ENCODE measurements at regions not wholly inside any gene's neighbourhood (a gene's known extent, or its start where the extent isn't known, plus 50 kb on each side); places are given as distances from the start of the nearest gene placed in this dataset.
"Not testable (repeated sequence)": the region's sequence is repeated elsewhere in the genome, so short reads cannot be mapped to it uniquely, and the experiment has no call there.

DNA sequence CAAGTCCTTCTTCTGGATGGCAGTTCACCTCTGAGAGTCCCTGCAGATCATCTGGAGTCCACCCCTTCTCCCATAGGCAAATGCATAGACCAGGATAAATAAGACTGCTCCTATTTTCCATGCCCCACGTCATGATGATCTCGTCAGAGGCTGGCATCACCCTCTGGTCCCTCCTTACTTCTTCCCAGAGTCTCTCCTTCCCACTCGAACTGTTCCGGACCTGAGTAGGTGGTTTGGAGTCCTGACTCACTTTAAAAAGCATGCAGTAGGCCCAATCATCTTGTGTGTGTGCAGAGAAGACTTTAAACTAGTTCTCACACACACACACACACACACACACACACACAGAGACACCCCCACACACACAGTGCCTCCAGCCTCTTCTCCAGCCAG lies 72.0 kb downstream of the SOX9 start:
- DNase-seq (no peak), ATAC-seq (ENCODE audit: insufficient read depth, low FRiP score) (no peak)
- TF ChIP-seq, protein P1, sequence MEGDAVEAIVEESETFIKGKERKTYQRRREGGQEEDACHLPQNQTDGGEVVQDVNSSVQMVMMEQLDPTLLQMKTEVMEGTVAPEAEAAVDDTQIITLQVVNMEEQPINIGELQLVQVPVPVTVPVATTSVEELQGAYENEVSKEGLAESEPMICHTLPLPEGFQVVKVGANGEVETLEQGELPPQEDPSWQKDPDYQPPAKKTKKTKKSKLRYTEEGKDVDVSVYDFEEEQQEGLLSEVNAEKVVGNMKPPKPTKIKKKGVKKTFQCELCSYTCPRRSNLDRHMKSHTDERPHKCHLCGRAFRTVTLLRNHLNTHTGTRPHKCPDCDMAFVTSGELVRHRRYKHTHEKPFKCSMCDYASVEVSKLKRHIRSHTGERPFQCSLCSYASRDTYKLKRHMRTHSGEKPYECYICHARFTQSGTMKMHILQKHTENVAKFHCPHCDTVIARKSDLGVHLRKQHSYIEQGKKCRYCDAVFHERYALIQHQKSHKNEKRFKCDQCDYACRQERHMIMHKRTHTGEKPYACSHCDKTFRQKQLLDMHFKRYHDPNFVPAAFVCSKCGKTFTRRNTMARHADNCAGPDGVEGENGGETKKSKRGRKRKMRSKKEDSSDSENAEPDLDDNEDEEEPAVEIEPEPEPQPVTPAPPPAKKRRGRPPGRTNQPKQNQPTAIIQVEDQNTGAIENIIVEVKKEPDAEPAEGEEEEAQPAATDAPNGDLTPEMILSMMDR (IDR thresholded peaks at IDR 0.05; ENCODE audit: control extremely low read depth, extremely low read depth), result no peak
- no peaks in the 10 kb centered on the region for H3K27me3 ChIP-seq (ENCODE audit: control insufficient read depth in 3 of 3, insufficient read depth in 3 of 3, low read length in 2 of 3)
- 81 to 82% methylated on average over 4 of the region's 4 CpGs for WGBS, 2 donors
- H3K9ac ChIP-seq (ENCODE audit: insufficient read depth in 1 of 2, low read length in 2 of 2), result no peak overlapping the region
- peaks cover 0 to 9% (median 0%) of the 10 kb centered on the region in 4 donors for H3K9me3 ChIP-seq (ENCODE audit: control insufficient read depth in 4 of 4, insufficient read depth in 3 of 4, low read length in 3 of 4)
- no peaks in the 10 kb centered on the region for H3K36me3 ChIP-seq (ENCODE audit: control insufficient read depth in 4 of 4, insufficient read depth in 4 of 4, low read length in 4 of 4)
- H3K4me3 ChIP-seq, result no peak overlapping the region
- H3K27ac ChIP-seq (ENCODE audit: low read depth in 1 of 2, low read length in 1 of 2), result no peak overlapping the region
- peaks cover 0 to 28% (median 3%) of the 10 kb centered on the region in 5 donors for H3K4me1 ChIP-seq (ENCODE audit: control insufficient read depth in 5 of 5, insufficient read depth in 5 of 5, low read length in 5 of 5)

GRCh38 chr17:72193391-72194106 lies 72.7 kb downstream of the SOX9 start:
- WGBS, 2 donors, result 86 to 88% methylated on average over 10 of the region's 10 CpGs
- Histone ChIP-seq H3K4me3 (no peak overlapping the region), H3K27me3 (ENCODE audit: control insufficient read depth in 3 of 3, insufficient read depth in 3 of 3, low read length in 2 of 3) (no peaks in the 10 kb centered on the region), H3K36me3 (ENCODE audit: control insufficient read depth in 4 of 4, insufficient read depth in 4 of 4, low read length in 4 of 4) (no peaks in the 10 kb centered on the region), H3K4me1 (ENCODE audit: control insufficient read depth in 5 of 5, insufficient read depth in 5 of 5, low read length in 5 of 5) (peaks cover 0 to 25% (median 3%) of the 10 kb centered on the region in 5 donors), H3K9me3 (ENCODE audit: control insufficient read depth in 4 of 4, insufficient read depth in 3 of 4, low read length in 3 of 4) (peaks cover 0 to 9% (median 0%) of the 10 kb centered on the region in 4 donors), H3K27ac (ENCODE audit: low read depth in 1 of 2, low read length in 1 of 2) (no peak overlapping the region), H3K9ac (ENCODE audit: insufficient read depth in 1 of 2, low read length in 2 of 2) (no peak overlapping the region)
- DNase-seq, result peak in 2 of 3 donors; percentile 39 to 48
- no peak for ATAC-seq (ENCODE audit: insufficient read depth, low FRiP score)
- TF ChIP-seq, protein P1 (IDR thresholded peaks at IDR 0.05; ENCODE audit: control extremely low read depth, extremely low read depth), result no peak

GRCh38 chr17:72194107-72194440 lies 73.3 kb downstream of the SOX9 start:
- WGBS, 2 donors, result 93 to 94% methylated on average over 10 of the region's 10 CpGs
- not testable (repeated sequence) for ATAC-seq (ENCODE audit: insufficient read depth, low FRiP score); H3K9me3 ChIP-seq (ENCODE audit: control insufficient read depth in 4 of 4, insufficient read depth in 3 of 4, low read length in 3 of 4); H3K27ac ChIP-seq (ENCODE audit: low read depth in 1 of 2, low read length in 1 of 2); H3K36me3 ChIP-seq (ENCODE audit: control insufficient read depth in 4 of 4, insufficient read depth in 4 of 4, low read length in 4 of 4); H3K27me3 ChIP-seq (ENCODE audit: control insufficient read depth in 3 of 3, insufficient read depth in 3 of 3, low read length in 2 of 3); H3K4me3 ChIP-seq; H3K9ac ChIP-seq (ENCODE audit: insufficient read depth in 1 of 2, low read length in 2 of 2); DNase-seq
- peaks cover 0 to 25% (median 3%) of the 10 kb centered on the region in 5 donors for H3K4me1 ChIP-seq (ENCODE audit: control insufficient read depth in 5 of 5, insufficient read depth in 5 of 5, low read length in 5 of 5)

- H3K27ac ChIP-seq (ENCODE audit: low read depth in 1 of 2, low read length in 1 of 2), result no peak overlapping the region
- H3K9ac ChIP-seq (ENCODE audit: insufficient read depth in 1 of 2, low read length in 2 of 2), result no peak overlapping the region
- H3K9me3 ChIP-seq (ENCODE audit: control insufficient read depth in 4 of 4, insufficient read depth in 3 of 4, low read length in 3 of 4), result peaks cover 0 to 3% (median 0%) of the 10 kb centered on the region in 4 donors
- TF ChIP-seq, protein P1 (IDR thresholded peaks at IDR 0.05; ENCODE audit: control extremely low read depth, extremely low read depth), result no peak
- no peak for ATAC-seq (ENCODE audit: insufficient read depth, low FRiP score)
- H3K4me1 ChIP-seq (ENCODE audit: control insufficient read depth in 5 of 5, insufficient read depth in 5 of 5, low read length in 5 of 5), result no peaks in the 10 kb centered on the region
- no peak for DNase-seq
- no peak overlapping the region for H3K4me3 ChIP-seq
- no peaks in the 10 kb centered on the region for H3K36me3 ChIP-seq (ENCODE audit: control insufficient read depth in 4 of 4, insufficient read depth in 4 of 4, low read length in 4 of 4)
- H3K27me3 ChIP-seq (ENCODE audit: control insufficient read depth in 3 of 3, insufficient read depth in 3 of 3, low read length in 2 of 3), result no peaks in the 10 kb centered on the region
Observed at GRCh38 chr17:72199256-72199655, 78.4 kb downstream of the SOX9 start.
